COLO829 (cell line): ENCODE measurements at regions not wholly inside any gene's neighbourhood (a gene's known extent, or its start where the extent isn't known, plus 50 kb on each side); places are given as distances from the start of the nearest gene placed in this dataset.

ENCODE experiments used
- DNase-seq: peaks from one replicate; pipeline ENCODE4 v3.0.0; 2012; ENCODE audit warnings: low spot score

DNA sequence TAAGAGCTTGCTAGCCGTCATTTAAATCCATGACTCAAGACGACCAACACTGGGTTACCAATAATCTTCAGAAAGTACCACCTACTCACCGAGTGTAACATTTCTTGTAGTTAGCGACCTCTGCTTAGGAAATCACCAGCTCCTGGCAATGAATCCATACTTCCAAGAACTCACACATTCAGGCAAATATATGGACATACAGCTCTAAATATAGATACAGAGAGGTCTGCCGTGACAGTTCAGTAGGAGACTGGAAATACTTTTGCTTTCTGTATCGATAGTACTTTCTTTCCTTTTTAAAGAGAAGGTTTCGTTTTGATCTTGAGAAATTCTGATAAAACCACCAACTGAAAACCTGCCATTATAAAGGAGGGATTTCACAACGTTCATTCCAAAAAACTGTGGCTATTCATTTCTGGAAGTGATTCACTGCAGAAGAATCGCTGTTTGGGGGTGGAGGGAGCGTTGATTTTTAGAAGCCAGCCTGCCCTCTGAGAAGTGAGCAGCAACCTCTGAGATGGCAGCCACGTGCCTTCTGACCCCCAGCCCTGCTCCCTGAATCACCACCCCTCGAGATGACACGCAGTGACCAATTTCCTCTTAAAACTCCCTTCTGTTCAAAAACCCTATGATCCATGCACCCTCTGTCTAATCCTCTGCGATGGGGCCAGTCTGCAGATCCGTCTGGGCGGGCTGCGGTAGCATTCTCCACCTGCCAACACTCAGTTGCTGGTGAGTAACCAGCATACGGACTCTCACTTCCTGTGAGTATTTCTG lies 179.0 kb upstream of the KLF14 start:
- peak; percentile 98 for DNase-seq

DNA sequence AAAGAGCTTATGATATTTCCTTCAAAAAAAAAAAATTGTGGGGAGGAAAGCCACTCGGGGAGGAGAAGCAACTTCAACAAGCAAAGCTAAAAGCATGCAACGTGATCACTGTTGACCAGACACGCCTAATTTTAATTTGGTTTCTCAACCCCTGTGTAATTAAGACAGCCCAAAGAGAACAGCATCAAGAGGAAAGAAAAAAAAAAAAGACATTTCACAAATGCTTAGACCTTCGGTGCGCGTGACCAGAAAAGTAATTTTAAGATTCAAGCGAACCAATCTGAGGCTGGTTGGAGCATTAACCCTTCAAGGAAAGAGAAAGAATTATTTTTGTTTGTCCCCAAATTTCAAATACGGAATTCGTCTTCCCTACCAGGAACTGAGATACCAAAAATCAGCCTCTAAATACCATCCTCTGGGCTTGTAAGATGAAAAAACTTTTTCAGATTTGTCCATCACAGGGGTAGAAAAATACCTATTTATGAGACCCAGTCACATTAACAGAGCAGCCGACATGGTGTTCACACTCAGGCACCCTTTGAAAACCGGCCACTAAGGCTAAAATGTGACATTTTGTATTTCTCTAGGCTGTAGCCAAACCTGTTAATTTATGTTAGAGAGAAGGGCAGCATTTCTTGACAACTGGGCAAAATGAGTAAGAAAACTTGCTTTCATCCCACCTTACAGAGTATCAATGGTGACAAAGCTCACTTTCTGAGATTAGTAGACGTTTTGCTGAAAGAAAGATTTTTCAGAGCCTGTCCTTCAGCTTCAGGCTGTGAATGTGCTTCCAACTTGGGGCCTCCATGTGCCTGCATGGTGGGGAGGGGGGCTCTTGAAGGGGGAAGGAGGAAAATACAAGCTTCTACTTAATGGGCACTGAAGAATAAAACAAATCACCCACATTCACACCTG lies 179.9 kb upstream of the KLF14 start:
- no peak for DNase-seq

DNA sequence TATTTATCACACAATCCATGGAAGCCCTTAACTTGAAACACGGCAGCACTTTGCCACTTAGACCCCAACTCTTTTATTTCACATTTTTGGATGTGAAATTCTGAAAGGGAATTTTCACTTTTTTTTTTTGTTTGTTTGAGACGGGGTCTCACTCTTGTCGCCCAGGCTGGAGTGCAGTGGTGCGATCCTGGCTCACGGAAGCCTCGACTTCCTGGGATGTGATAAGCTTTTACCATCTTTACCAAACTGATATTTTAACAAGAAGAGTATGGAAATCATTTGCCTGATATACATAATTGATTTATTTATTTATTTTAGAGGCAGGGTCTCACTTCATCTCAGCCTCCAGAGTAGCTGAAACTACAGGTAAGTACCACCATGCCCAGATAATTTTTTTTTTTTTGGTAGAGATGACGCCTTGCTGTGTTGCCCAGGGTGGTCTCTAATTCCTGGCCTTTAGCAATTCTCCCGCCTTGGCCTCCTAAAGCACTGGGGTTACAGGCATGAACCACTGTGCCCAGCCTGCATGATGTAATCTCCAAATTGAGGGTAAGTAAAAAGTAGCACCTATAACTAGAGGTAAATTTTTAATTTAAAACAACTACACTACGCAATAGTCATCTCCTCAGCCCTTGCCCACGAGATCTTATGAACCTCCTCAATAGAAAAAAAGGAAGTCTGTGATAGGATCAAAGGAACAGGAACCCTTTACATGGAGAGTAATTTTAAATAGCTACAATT lies 180.7 kb upstream of the KLF14 start:
- no peak for DNase-seq

DNA sequence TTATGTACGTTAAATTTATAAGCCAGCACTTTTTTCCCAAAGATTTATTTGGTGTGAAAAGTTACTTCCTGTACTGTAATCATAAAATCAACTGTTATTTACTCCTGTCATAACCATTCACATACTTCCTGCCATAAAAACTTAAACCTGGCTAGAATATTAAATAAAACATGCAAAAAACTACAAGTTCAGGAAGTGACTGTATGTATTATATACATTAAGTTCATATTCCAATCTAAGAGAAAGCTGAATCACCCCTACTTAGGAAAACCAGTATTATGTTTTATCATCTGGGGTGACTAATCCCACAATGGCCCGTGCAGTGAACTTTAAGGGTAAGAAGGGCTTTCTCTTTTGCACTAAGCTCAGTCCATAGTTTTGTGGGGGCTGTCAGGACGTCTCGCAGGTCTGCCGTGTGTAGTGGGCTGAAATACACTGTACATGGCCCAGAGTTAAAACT lies 183.7 kb upstream of the KLF14 start:
- DNase-seq = no peak

DNA sequence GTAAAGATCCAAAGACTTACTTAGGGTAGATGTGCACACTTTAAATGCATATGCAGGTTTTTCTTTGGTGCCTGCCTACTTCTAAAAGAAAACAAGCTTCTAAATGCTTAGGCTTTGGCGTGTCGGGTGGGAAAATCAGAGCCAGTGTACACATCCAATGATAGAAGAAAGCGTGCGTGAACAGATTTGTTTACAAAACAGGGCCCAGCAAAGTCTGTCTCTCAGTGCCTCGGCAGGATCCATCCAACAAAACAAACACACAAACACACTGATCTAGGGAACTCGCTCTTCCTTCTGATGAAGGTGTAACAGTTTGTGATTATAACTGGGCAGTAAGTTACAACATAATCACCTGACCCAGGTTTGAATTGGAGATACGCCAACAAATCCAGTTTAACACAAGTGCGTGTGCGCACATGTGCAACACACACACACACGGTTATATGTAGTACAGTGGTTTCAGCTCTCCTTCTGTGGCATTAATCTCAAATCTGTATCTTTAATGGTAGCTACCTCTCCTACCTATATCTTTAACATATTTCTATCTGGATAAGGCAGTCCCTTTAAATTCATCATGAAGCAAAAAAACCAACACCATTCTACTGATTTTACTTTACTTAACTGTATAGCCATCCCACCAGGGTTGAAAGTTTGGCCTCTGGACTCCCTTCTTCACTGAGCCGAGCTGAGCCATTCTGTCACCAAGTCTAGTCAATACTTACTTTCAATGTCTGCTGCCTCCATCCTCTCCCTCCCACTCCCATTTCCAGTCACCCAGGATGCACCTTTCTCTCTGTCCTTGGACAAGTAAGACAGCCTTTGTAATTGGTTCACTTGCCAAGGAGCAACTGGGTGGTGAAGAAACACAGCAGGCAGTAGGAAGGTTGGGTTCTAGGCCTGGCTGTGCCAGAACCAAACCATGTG lies 184.4 kb upstream of the KLF14 start:
- no peak for DNase-seq

DNA sequence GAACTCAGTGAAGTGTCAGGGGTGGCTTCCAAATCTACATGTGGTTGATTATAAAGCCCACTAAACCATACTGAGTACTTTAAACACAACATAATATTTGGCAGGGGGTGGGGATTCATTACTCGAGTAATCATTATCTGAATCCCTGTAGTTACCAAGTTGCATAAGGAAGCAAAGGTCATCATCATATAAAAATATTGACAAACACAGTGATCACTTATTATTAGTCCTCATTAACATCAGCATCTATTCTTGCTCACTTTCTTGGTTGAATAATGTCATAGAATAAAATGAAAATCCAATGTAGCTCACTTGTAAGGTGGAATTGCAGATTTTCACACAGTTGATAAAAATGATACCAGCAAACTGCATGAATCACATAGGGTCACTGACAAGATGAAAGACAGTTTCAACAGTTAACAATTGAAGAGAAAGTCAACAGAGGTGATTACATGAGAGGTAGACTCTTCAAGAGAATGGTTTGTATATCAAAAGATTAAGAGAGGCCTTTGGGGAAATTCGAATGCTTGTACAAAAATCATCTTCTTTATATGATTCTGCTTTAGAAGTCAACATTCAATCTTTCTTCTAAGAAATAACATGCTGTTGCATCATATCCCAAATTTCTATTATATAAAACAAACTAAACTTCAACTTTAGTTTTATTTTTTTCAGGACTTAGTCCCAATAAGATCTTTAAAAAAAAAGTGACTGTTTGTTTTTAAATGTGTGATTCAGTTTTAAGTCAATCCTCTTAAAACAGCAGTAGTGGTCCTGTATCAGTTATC lies 185.5 kb upstream of the KLF14 start:
- DNase-seq = no peak

DNA sequence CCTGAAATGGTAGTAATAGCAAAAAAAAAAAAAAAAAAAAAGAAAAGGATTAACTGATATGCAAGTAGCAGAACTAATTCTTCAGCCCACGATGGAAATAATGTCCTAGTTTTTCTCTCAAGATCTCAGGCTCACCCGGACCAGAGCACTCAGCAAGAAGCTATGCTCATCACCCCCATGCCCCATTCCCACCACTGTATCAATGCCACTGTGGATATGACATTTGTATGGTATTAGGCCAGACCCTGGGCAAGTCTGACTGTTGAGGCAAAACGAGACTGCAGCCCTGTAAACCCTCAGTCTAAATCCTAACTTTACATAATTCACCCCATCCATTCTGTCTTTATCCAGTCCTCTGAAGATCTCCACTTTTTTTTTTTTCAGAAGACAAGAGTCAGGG lies 186.1 kb upstream of the KLF14 start:
- no peak for DNase-seq

DNA sequence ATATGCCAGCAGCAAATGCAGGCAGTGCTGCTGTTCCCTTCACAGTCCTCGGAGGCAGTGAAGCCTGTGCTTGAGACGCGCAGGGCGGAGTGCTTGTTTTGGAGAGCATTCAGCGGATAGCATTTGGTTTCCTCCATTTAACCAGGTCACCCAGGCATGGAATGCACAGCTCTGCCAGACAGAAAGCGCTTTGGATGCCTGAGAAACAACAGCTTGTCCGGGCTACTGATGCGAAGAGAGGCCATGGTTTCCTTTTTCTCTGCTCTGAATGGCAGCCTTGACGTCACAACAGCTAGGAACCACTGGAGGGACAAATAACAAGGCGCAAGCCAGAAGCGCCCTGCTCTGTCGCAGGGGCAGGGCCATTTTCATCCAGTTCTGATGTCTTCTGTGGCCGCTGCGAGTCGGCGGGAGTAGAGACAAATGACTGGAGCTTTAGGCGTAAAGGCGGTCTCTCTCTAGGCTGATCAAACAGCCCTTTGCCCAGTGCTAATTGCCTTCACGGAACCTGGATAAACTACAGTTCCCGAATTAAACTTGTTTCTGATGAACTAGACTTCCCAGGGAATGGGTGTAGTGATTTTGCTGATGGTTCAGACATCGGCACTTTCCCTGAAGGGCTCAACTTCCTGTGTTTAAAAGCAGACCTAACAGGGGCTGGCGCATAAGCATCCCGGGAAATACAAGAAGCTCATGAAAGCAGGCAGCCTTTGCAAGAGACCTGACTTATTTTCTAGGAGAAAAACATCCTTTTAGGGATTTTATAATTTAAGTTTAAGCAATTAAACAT lies 187.6 kb upstream of the KLF14 start:
- no peak for DNase-seq

DNA sequence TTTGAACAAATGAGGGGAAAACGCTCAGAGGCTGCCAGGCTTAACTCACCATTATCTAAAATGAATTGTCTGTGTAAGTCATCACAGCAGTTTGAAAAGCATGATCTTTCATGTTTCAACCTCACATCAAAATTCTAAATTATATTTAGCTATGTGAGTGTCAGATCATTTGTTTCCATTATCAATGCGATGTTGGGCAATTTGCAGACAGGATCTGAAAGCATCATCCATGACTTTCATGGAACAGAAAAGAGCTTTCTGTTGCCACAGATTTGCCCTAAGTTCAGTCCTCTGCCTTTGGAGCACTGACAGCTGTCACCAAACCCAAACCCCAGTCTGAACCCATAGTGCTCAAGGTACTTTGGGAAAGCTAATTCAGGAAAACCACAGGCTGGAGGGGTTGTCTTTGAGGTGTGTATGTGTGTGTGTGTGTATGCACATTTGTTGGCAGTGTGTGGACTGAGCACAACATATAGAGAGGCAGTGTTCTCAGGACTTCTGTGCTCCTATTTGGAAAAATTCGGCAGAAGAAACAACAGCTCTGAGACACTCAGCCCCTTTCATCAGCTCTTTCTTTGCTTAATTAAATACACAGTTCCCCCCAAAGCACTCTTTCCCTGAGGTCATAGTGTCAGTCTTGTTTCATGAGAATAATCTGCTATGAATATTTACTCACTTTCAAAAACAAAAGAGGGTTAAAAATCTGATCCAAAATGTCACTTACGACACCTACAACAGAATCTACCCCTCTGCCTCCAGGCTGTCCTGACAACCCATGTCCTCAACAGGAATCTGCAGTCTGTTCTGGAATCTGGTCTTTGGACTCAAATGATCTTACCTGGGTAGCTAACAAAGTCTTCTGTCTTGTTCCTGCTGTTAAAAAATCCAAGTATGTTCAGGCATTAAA lies 188.5 kb upstream of the KLF14 start:
- DNase-seq = no peak

DNA sequence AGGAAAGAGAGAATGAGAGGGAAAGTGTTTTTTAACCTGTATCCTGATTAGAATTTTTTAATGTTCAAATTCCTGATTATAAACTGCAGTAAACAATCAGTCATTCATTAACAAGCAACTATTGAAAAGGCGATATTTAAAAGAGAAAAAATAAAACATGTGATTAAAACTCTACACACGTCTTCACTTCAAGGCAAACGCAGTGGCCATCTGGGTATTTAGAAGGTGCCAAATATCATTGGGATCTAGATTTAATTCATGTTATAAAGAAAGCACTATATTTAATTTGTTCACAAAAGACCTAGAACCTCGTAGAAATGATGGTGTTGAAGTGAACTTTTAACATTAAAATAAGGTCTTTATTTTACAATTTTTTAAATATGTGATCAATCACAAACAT lies 189.4 kb upstream of the KLF14 start:
- no peak for DNase-seq

DNA sequence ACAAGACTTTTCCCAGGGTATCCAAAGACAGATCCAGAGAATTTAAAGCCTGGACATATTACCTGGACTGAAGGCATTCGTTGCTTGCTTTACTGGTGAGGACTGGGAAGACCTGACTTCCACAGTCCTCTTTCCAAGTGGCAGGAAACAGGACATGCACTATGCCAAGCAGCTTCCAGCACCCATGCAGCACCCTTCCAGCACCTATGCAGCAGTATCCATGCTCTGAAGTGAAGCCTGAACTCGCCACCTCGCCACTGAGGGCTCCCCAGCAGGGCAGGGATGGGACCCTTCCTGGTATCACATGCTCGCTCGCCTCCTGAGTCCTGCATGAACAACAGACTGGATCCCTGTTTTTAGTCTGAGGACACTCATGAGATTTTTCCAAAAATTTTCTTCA lies 189.9 kb upstream of the KLF14 start:
- DNase-seq = no peak

DNA sequence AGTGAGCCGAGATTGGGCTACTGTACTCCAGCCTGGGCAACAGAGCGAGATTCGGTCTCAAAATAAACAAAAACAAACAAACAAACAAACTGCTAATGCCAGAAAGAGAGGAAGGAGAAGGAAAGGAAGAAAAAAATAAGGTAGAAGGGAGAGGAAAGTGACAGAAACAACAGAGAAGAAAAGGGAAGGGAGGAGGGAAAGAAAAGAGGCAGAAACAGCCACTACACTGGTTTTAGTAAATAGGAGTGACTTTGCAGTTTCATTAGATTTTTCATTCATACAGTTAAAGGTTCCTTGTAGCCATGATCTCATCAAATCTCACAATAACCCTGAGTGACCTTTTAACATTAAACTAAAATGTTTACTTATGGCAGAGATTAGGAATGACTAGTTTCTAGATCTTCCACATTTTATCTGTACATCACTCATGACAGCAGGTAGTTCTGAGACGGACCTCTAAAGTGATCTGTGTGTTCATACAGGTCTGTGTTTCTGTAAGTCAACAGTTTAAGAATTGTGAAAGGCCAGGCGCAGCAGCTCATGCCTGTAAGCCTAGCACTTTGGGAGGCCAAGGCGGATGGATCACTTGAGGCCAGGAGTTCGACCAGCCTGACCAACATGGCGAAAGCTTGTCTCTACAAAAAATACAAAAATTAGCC lies 191.3 kb upstream of the KLF14 start:
- no peak for DNase-seq

DNA sequence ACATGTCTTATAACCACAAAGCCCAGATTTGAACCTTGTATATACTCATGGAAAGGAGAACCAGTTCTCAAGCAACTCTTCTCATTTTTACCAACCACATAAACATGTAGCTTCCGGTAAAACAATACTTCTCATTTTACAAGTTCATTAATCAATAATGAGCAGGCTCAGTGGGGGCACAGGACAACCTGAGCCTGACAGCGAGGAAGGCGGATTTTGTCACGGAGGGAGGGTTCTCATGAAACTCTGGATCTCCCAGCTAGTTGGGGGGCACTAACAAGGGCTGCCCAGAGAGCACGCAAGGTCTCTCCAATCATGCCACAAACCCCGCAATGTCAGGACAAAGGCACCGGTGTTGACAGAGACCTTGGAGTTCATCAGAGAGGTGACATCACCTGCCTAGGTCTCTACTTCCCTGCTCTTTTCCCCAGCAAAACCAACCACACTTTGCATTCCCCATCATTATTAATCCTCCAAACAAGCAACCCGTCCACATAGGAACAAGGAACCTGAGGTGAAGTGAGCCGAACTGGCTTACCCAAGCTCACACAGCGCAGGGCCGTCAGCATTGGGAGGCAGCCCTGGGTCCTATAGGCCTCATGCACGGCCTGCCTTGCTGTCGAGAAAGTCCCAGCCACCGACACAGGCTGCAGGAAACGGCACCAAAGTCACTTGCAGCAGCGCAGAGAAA lies 192.1 kb upstream of the KLF14 start:
- DNase-seq = no peak

DNA sequence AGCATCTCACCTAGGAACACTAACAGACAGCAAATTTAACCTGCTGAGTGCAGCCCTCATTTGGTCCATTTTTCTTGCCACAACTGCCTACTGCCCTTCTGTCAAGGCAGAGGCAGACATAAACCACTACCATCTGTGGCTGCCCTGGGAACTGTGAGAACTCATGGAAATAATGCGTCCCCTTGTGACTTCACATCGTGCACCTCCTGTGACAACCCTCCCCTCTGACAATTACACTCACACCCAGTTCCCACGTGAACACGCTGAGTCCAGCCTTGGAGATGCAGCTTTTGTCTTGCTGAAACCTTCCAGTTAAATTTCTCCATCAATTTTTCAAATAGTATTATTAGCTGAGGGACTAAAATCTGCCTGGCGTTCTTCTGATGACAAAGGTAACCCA lies 193.1 kb upstream of the KLF14 start:
- DNase-seq = no peak

DNA sequence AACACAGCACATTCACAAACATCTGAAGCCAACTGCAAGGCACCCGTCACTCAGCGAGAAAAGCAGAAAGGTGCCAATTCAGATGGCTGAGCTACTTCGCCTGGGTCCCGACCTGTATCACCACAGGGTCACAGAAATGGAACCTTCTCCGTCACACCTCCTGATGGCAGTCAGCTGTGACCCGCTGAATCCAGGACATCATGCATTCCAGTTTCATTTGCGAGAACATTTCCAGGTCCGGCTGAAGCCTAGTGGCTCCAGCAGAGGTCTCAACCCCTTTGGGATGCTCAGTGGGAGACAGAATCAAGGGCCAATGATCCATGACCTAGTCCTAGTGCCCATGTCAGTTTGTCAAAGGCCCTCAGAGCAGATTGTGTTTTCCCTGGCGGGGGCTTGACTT lies 193.6 kb upstream of the KLF14 start:
- no peak for DNase-seq

DNA sequence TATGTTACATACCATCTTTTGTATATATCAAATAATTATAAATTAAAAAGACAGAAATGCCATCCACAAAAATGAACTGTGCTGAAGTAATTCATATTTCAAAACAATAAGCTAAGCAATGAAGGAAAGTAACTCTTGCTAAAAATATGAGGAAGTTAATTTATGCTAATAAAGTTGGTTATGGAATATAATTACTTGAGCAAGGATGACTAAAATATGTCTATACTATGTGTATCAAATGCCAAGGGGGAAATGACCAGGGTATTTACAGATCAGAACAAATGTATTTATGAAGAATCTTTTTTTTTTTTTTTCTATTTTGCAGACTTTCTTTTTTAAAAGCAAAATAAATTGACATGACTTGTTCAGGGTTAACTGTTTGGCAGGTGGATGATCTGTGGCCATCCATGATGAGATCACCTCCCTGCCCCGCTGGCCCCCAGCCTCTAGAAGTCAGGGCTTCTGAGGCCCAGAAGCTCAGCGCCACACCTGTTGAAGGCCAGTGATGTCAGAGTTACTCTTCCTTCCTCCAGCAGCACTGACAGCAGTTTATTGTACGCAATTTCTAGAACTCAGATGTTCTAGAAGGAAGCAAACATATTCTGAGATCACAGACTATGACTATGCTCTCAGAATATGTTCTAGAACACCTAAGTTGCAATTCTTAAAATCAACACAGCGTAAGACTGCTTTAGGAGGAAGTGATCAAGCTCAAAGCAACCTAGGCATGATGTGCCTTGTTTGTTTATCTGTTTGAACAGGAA lies 196.1 kb upstream of the KLF14 start:
- no peak for DNase-seq

DNA sequence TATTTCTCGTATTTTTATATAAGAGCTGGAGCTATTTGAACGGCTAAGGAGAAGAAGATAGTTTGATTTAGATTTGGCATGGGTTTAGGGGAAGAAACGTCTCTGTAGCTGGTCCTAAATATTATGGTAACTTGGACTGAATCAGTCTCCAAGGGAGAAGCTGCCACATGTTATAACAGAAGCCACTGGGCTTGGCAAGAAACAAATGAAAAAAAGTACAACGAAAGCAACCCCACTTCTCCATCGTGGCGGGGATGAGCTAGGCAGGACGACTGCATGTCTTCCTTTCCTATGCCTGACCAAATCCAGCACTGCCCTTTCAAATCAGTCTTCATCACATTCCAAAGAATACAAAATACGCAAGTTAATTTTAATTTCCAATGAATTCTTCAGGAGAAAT lies 196.7 kb upstream of the KLF14 start:
- no peak for DNase-seq
